ENCODE measurements at regions not wholly inside any gene's neighbourhood (a gene's known extent, or its start where the extent isn't known, plus 50 kb on each side); places are given as distances from the start of the nearest gene placed in this dataset.
A peak's percentile ranks its signal among the peaks of the same experiment; 100 is the strongest.

DNA sequence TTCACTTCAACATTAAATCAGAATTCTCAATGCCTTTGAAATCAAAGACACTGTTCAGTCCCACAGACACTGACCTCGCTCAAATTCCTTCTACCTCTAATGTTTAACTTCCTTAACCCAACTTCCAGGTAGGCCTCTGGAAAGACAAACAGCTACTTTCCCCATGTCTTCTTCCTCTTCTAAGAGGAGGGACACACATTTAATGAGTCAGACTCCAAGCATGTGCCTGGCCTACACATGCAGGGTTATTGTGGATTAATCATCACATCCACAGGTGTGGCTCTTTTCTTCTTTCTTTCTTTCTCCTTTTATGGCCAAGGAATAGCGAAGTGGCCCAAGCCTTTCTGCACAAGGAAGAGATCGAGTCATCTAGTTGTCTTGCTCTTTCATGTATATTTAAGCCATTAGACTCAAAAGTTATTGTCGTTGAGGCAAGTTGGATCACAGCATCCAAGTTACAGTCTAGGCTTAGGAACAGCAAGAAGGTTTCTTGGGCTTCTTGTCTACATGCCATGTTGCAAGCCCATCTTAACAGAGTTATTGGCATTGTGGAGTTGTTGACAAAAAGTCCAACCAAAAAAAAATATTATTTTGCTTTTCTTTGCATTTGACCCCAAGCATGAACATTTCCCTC, 387.8 kb downstream of the IRS1 start (continued):
- no peak for TF ChIP-seq E2F5 (CRISPR knock-in tag; conservative IDR thresholded peaks at IDR 0.05)
- TF ChIP-seq KDM4B (CRISPR knock-in tag; IDR thresholded peaks at IDR 0.05): no peak; the same call in 1 of the 2 replicates
- no peak for TF ChIP-seq NCOA5 (CRISPR knock-in tag; IDR thresholded peaks at IDR 0.05)
- no peak for TF ChIP-seq HDAC6 (IDR thresholded peaks at IDR 0.05; ENCODE audit: low read depth, low read length)
- no peak for TF ChIP-seq SYNCRIP (IDR thresholded peaks at IDR 0.05; ENCODE audit: insufficient read depth, low read depth, low read length)
- TF ChIP-seq NFKBIZ (CRISPR knock-in tag; IDR thresholded peaks at IDR 0.05): no peak
- TF ChIP-seq KMT2A (CRISPR knock-in tag; IDR thresholded peaks at IDR 0.05): no peak
- no peak for TF ChIP-seq KDM5A (IDR thresholded peaks at IDR 0.05; ENCODE audit: borderline replicate concordance, low read length)
- 0 out of 2 replicates have a peak, but pooled peaks have one; percentile 52 for TF ChIP-seq EHMT2 (IDR thresholded peaks at IDR 0.05; ENCODE audit: borderline replicate concordance, low read depth, low read length)
- no peak for TF ChIP-seq ZNF530 (CRISPR knock-in tag; IDR thresholded peaks at IDR 0.05; ENCODE audit: low read depth)
- TF ChIP-seq SNAPC2 (CRISPR knock-in tag; IDR thresholded peaks at IDR 0.05): no peak
- no peak for TF ChIP-seq GZF1 (CRISPR knock-in tag; IDR thresholded peaks at IDR 0.05)
- no peak for TF ChIP-seq ZNF569 (CRISPR knock-in tag; IDR thresholded peaks at IDR 0.05; ENCODE audit: borderline replicate concordance)
- 0 out of 2 replicates have a peak, but pooled peaks have one; percentile 68 for TF ChIP-seq ZGPAT (CRISPR knock-in tag; IDR thresholded peaks at IDR 0.05)
- TF ChIP-seq ZNF629 (CRISPR knock-in tag; conservative IDR thresholded peaks at IDR 0.05): no peak
- no peak for TF ChIP-seq SUZ12 (IDR thresholded peaks at IDR 0.05; ENCODE audit: low read depth, low read length)
- peak; percentile 32 for TF ChIP-seq PHF5A (CRISPR knock-in tag; IDR thresholded peaks at IDR 0.05; ENCODE audit: low read depth, unreplicated experiment)
- TF ChIP-seq ZNF562 (CRISPR knock-in tag; IDR thresholded peaks at IDR 0.05; ENCODE audit: borderline replicate concordance): no peak
- TF ChIP-seq, protein P1, sequence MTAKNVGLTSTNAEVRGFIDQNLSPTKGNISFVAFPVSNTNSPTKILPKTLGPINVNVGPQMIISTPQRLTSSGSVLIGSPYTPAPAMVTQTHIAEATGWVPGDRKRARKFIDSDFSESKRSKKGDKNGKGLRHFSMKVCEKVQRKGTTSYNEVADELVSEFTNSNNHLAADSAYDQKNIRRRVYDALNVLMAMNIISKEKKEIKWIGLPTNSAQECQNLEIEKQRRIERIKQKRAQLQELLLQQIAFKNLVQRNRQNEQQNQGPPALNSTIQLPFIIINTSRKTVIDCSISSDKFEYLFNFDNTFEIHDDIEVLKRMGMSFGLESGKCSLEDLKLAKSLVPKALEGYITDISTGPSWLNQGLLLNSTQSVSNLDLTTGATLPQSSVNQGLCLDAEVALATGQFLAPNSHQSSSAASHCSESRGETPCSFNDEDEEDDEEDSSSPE (CRISPR knock-in tag; IDR thresholded peaks at IDR 0.05): no peak
- TF ChIP-seq POGZ (CRISPR knock-in tag; IDR thresholded peaks at IDR 0.05): peak; percentile 93
- peak; percentile 99 for TF ChIP-seq FOSL2 (CRISPR knock-in tag; IDR thresholded peaks at IDR 0.05)
- no peak for TF ChIP-seq ZNF703 (CRISPR knock-in tag; IDR thresholded peaks at IDR 0.05; ENCODE audit: borderline replicate concordance)
- no peak for TF ChIP-seq PCBP1 (IDR thresholded peaks at IDR 0.05; ENCODE audit: borderline replicate concordance, low read depth, low read length)
- 0 out of 2 replicates have a peak, but pooled peaks have one; percentile 28 for TF ChIP-seq ARNTL (CRISPR knock-in tag; IDR thresholded peaks at IDR 0.05)
- TF ChIP-seq ZFP90 (CRISPR knock-in tag; IDR thresholded peaks at IDR 0.05; ENCODE audit: borderline replicate concordance): no peak
- no peak for TF ChIP-seq GMEB1 (CRISPR knock-in tag; IDR thresholded peaks at IDR 0.05; ENCODE audit: borderline replicate concordance)
